GM10248 (cell line): ENCODE measurements at regions not wholly inside any gene's neighbourhood (a gene's known extent, or its start where the extent isn't known, plus 50 kb on each side); places are given as distances from the start of the nearest gene placed in this dataset.
A peak's percentile ranks its signal among the peaks of the same experiment; 100 is the strongest.

ENCODE experiments used
- CTCF ChIA-PET: fragments of 300-600 bp; sonication (Branson Sonifier 250); formaldehyde crosslinking; extraction: SDS; loops from one replicate; lab custom pipeline; 2021; ENCODE audit warnings: antibody characterized with exemption; lab: Yijun Ruan, JAX
- POLR2A ChIA-PET: fragments of 350-650 bp; sonication (Branson Sonifier 250); formaldehyde crosslinking; extraction: SDS; loops from one replicate; lab custom pipeline; 2020; ENCODE audit warnings: antibody characterized with exemption; lab: Yijun Ruan, JAX
- DNase-seq: peaks from one replicate; pipeline ENCODE4 v3.0.0; 2012; ENCODE audit errors: extremely low spot score
- CTCF ChIP-seq: IDR thresholded peaks from 2 replicates; pipeline ENCODE4 v1.5.1; 2012; ENCODE audit warnings: mild to moderate bottlenecking, low read depth; ENCODE audit errors: extremely low read depth, missing control alignments, control extremely low read depth

GRCh38 chr10:123570051-123570897, 95.9 kb upstream of the GPR26 start:
- CTCF ChIA-PET: interaction anchor here (0.9 to 2.0 kb wide), 6 partner anchors 9 to 397 kb away, joined by 3 to 7 read pairs (median 4); no protein-coding TSS in a partner anchor
- POLR2A ChIA-PET: no interaction called here
- no peak for TF ChIP-seq CTCF
- no peak for DNase-seq

GRCh38 chr10:123570898-123571515, 95.1 kb upstream of the GPR26 start:
- TF ChIP-seq CTCF: no peak
- CTCF ChIA-PET: interaction anchor here (0.8 to 2.0 kb wide), 4 partner anchors 9 to 393 kb away, joined by 3 to 7 read pairs (median 4); no protein-coding TSS in a partner anchor
- no peak for DNase-seq

GRCh38 chr10:123571978-123572377, 94.2 kb upstream of the GPR26 start:
- POLR2A ChIA-PET: no interaction called here
- CTCF ChIA-PET: interaction anchor here (0.8 to 2.0 kb wide), 3 partner anchors 11 to 392 kb away, joined by 4 to 7 read pairs (median 5); no protein-coding TSS in a partner anchor
- no peak for TF ChIP-seq CTCF
- no peak for DNase-seq

More at GRCh38 chr10:123570898-123571515, 95.1 kb upstream of the GPR26 start:
- POLR2A ChIA-PET: no interaction called here

GRCh38 chr10:123573236-123574108, 92.7 kb upstream of the GPR26 start:
- CTCF ChIA-PET: interaction anchor here (0.7 to 4.8 kb wide), 23 partner anchors 8 to 823 kb away, joined by 3 to 40 read pairs (median 3); no protein-coding TSS in a partner anchor
- POLR2A ChIA-PET: no interaction called here
- peak; percentile 69 for TF ChIP-seq CTCF
- peak; percentile 66 for DNase-seq

GRCh38 chr10:123574109-123574698, 92.0 kb upstream of the GPR26 start:
- no peak for DNase-seq
- CTCF ChIA-PET: interaction anchor here (0.7 to 4.8 kb wide), 14 partner anchors 8 to 823 kb away, joined by 3 to 40 read pairs (median 4); no protein-coding TSS in a partner anchor
- TF ChIP-seq CTCF: no peak
- POLR2A ChIA-PET: no interaction called here

GRCh38 chr10:123575105-123575504, 91.0 kb upstream of the GPR26 start:
- CTCF ChIA-PET: interaction anchor here (1.4 to 4.8 kb wide), 7 partner anchors 7 to 532 kb away, joined by 3 to 40 read pairs (median 8); no protein-coding TSS in a partner anchor
- POLR2A ChIA-PET: no interaction called here
- TF ChIP-seq CTCF: no peak
- no peak for DNase-seq
